GM18507 (cell line): ENCODE measurements at regions not wholly inside any gene's neighbourhood (a gene's known extent, or its start where the extent isn't known, plus 50 kb on each side); places are given as distances from the start of the nearest gene placed in this dataset.

ENCODE experiments used
- DNase-seq: peaks from one replicate; pipeline ENCODE4 v3.0.0; 2011; ENCODE audit warnings: low read depth; ENCODE audit not compliant: insufficient read length; ENCODE audit errors: extremely low spot score
- FAIRE-seq: peaks from 2 replicates; lab custom pipeline; 2011; peaks lifted over from hg19 to GRCh38; lab: Jason Lieb, UNC

DNA sequence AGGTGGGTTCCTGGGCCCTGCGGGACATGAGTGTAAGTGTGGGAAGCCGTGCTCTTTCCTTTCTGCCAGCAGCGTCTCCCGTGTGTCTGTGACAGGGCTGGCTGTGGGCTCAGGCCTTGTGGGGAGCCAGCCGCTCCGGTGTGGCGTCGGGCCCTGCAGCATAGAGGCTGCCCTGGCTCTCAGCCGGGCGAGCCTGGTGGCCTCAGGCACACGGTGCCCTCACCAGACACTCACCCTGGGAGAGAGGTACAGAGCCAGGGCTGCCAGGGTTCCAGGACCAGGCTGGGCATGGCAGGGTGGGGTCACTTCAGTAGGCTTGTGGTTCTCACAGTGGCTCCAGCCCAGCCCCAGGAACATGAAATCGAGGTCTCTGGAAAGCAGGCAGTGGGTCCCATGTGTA, 324.8 kb downstream of the TEX29 start:
- no peak for DNase-seq
- no peak for FAIRE-seq

DNA sequence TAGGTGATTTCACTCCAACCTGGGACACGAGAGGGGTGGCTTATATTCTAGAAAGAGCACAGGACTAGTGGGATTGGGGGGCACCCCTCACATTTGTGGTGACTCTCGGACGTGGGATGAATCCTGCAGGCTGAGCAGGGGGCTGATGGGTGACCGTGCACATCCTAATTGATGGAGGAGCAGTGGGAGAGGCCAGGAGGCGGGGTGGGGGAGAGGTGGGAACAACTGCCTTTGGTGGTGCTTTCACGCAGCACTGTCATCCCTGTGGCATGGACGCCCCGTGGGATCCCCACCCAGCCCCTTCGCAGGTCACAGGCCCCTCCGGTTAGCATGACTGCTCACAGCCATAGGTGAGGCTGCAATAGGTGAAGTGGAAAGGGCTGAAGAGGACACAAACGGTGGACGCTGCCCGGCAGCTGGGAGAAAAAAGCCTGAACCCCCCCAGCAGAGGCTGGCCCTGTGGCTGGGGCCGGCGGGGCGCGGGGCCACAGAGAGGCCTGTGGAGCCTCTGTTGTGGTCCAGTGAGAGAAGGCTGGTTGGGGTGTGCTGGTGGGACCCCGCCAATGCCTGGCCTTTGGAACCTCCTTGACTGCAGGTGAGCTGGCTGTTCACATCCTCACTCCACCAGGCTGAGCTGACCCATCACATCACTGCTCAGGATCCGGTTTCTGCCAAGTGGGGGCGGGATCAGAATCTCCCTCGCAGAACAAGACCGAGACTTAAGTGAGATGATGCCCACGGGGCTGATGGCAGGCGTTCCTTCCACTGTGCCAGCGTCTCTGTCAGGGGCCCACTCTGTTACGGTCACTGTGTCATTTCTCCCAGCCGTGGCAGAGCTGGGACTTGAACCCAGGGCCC, 325.4 kb downstream of the TEX29 start:
- DNase-seq: no peak
- no peak for FAIRE-seq

DNA sequence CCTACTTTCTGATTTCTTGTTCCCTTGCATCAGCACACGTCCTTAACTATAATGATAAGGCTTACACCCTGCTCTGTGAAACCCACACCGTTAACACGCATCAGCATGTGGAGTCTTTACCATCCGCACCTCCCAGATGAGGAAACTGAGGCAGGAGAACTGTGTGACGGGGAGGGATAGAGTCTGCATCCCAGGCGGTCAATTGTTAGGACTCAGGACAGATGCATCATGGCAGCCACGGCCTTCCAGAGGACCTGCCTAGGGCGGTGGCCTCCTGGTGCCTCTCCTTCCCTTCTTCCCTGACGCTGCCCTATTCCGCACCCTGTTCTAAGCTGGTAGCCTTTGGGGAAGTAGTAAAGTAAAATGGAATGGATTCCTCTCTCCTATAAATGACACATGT, 326.0 kb downstream of the TEX29 start:
- FAIRE-seq: no peak
- DNase-seq: no peak

DNA sequence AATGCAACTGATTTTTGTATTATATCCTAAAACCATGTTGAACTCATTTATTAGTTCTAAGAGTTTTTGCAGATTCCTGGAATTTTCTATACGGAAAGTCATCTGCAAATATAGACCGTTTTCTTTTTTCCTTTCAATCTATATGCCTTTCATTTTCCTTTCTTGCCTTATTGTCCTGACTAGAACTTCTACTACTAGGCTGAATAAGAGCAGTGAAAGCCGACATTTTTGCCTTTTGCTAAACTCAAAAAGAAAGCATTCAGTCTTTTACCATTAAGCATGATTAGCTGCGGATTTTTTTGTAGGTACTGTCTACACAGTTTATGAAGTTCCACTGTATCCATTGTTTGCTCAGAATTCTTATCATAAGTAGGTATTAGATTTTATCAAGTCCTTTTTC, 328.4 kb downstream of the TEX29 start:
- DNase-seq (no peak), FAIRE-seq (no peak)

DNA sequence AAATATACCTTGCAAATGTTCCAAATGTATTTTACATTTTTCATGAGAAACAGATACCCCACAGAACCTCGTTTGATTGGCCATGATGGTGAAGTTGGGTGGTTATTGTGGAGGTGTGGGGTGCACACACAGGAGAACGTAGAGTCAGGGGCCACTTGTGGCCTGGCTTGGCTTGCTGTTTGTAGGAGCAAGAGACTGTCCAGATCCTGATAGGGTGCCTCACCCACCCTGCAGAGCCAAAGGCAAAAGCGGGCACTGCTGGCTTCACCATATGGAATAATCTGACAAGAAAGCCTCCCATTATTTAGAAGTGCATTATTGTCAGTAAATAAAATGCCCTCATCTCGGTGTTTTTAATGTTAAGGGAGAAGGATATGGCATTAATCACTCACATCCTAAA, 330.2 kb downstream of the TEX29 start:
- DNase-seq: no peak
- FAIRE-seq: no peak

DNA sequence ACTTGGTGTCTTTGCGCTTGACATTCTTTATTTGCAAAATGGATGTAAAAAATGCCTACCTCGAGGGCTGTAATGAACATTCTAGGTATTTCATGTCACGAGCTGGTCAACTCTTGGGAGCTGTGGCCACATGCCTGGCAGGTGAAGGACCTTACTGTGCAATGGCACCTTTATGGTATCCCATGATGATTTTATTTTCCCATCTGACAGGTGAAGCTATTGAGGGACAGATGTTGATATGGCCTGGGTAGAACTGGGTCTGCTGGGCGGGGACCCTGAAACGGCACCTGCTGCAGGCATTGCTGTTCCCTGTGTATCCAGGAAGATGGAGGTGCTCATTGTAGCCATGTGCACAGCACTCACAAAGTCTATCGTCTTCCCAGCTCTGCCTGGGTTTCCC, 332.2 kb downstream of the TEX29 start:
- FAIRE-seq (no peak), DNase-seq (no peak)

DNA sequence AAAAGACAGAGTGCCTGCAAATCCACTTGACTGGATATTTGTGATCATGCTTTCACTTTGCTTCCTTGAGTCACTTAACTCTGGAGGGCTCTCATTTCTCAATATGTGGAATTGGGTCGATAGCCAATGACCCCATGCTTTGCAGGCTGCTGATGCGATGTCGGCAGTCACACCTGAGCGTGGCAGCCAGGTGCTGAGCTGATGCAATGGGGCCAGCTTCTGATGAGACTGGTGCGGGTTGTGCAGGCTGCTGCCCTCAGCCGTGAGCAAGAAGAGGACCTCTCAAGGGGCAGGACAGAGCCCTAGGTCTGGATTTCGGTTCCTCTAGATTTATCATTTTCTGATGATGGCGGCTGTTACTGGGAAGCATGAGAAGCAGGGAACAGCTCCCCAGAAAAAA, 334.1 kb downstream of the TEX29 start:
- FAIRE-seq: no peak
- no peak for DNase-seq

DNA sequence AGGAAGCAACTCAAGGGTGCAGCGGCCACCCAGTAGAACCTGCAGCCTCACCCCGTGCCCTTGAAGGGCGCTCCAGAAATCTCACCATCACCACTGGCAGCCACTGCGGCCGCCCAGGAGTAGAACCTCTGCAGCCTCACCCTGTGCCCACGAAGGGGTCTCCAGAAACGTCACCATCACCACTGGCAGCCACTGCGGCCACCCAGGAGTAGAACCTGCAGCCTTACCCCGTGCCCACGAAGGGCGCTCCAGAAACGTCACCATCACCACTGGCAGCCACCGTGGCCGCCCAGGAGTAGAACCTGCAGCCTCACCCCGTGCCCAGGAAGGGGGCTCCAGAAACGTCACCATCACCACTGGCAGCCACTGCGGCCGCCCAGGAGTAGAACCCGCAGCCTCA, 336.0 kb downstream of the TEX29 start:
- FAIRE-seq (no peak), DNase-seq (no peak)

DNA sequence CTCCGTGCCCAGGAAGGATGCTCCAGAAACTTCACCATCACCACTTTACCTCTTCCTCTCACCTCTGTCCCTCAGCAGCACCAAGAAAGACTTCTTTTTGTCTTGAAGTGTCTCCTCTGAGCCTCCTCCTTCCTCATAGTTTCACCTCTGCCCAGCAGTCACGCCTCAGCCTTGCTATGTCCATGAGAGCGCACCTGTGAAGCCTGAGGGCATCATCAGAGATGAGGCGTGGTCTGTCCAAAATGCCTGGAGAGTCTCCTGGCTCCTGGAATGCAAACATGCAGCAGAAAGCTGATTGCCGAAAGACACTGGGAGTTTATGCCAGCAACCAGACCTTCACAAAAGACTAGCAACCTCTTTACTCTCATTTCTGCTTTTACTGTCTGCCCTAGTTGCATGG, 336.6 kb downstream of the TEX29 start:
- no peak for DNase-seq
- no peak for FAIRE-seq

DNA sequence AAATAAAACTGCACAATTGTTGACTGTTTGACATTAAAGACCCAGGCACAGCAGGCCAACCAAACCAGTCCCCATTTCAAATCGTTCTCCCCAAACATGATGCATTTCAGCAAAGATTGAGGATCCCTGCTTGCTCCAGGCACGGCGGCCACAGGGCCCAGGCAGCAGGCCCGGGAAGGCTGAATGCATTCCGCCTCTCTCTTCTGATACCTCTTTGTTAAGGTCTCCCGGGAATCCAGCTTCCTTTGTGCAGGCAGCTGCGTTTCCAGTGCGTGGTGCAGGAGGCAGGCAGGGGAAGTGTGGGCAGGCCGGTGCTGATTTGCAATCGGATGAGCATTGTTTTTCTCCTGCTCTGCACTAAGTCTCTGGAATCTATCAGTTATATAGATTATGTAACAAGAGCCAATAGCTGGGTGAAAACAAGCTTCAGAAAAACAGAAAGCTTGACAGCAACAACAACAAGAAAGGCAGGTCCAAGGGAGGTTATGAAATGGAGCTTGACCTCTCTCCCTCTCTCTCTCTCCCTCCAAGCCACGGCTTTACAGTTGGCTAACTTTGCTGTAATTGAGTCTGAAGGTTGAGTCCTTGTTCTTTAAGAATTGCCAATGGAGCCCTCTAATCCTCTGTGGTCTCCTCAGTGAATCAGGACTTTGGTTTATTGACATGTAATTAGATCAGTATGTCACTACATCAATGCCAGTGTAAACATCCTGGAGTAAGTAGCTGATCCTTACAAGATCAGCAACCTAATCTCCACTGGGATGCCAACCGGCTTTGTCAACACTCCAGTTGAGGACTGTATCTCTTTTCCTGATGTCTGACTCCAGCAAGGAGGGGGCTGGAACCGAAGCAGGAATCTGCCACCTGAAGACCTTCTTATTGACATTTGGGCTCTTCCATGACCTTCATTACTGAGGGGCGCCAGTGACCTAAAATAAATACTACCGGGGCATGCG, 338.0 kb downstream of the TEX29 start:
- no peak for FAIRE-seq
- no peak for DNase-seq

DNA sequence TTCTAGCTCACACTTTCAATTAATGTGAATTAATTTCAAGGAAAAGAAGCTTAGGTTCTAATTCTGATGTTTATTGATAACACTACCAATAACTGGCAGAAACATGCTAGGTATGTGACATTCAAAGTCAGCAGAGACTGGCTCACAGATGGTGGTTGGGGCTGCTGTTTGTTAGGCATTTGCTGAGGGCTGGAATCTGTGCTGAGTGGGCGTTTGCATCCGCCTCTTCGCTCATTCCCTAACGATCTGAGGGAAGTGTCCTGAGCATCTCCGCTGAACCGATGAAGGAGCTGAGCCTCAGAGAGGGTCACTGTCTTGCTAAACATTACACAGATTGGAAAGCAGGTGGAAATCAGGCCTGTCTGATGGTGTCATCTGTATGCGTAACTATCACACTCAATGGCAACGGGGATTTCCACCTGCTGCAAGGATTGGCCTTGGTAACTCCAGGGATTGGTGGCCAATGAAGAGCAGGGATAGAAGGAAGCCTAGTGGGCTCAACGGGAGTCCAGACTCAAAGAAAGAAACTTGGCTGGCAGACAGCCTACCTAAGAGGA, 338.9 kb downstream of the TEX29 start:
- FAIRE-seq (no peak), DNase-seq (no peak)

DNA sequence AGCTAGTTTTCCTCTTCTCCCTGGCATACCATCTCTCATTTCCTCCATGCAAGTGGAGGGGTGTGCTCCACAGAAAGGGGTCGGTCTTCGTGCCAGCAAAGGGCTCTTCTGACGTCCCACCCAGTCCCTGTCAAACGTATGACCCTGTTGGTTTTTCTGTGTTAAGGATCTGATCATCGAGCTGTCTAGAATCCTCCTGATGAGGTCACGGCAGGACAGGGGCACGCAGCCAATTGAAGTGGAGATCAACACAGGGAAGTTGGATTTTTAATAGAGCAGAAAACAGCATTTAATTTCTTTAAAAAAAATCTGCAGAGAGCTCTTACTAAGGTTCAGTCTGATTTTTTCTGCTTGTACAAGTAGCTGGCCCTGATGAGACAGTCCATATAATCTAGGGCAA, 339.4 kb downstream of the TEX29 start:
- no peak for DNase-seq
- FAIRE-seq: no peak

DNA sequence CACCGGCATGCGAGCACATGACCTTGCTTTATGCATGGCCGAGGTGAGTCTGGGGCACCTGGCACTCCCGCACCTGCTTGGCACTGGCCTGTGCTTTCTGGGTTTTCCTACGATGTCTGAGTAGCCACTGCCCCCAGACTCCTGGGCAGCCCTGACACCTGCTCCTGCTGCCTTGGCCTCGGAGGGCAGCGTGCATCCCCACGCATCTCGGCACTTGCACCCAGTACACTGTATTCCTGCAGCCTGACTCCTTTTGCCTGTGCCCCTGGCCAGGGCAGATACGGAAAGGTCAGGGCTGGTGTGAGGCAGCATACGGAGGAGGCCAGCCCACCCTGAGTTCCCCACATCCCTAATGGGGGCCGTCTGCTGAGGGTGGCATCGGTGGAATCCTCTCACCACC, 340.6 kb downstream of the TEX29 start:
- DNase-seq (no peak), FAIRE-seq (no peak)

DNA sequence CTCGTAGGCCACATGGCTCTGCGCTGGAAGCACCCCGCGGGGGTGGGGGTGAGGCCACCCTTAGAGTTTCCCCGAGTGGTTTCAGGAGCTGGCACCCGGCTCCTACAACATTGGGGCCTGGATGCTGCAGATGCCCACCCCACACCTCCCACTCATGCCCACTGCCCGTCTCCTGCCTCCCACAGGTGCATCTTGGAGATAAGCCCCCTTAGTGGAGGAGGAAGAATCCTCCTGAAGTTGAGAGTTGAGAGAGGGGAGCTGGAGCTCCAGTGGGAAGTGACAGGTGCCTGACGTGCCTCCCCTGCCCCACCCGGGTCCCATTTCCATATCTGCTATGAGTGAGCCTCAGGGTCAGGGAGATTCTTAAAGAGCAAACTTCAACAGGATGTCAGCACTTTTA, 341.3 kb downstream of the TEX29 start:
- no peak for DNase-seq
- no peak for FAIRE-seq

DNA sequence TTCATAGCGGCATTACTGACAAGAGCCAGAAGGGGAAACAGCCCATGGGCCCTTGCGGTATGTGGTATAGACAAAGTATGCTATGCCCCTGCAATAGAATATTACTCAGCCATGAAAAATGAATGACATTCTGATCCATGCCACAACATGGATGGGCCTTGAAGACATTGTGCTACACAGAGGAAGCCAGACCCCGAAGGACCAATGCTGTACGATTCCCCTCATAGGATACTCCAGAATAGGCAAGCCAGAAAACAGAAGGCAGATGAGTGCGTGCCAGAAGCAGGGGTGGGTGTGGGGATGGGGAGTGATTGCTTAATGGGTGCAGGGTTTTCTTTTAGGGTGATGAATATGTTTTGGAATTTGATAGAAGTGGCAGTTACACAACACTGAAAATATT, 342.0 kb downstream of the TEX29 start:
- no peak for FAIRE-seq
- no peak for DNase-seq

DNA sequence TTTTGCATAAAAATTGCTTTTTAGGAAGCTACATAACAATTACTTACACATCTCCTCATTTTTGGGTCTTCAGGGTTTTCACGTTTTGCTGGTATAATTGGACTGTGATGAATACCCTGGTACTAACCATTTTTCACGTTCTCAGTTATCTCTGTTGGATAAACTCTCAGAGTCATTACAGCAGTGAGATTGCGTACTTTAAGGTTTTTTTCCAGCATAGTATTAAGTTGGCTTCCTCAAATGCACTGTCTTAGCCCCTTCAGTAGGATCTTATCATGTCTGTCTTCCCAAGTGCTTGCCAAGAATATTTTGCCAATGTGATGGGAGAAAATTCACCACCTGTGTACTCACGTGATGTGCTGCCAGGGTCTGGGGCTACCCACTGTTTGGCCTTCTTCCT, 342.5 kb downstream of the TEX29 start:
- FAIRE-seq: no peak
- no peak for DNase-seq

DNA sequence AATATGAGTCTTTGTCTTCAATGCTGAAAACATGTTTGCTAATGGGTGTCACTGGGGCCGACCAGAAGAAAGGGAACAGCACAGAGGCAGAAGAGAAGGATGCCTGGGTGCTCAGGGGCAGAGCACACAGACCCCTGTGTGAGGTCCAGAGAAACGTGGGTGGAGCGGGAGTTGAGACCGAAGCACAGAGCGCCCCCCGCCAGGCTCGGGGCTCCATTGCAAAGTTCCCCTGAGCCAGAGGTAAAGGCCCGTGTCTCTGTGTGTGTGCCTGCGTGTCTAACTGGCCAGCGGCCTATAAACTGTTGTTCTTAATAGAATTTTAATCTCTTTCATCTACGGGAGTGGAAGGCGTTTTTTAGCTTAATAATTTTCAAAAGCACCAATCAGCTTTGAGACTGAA, 343.1 kb downstream of the TEX29 start:
- DNase-seq (no peak), FAIRE-seq (no peak)

DNA sequence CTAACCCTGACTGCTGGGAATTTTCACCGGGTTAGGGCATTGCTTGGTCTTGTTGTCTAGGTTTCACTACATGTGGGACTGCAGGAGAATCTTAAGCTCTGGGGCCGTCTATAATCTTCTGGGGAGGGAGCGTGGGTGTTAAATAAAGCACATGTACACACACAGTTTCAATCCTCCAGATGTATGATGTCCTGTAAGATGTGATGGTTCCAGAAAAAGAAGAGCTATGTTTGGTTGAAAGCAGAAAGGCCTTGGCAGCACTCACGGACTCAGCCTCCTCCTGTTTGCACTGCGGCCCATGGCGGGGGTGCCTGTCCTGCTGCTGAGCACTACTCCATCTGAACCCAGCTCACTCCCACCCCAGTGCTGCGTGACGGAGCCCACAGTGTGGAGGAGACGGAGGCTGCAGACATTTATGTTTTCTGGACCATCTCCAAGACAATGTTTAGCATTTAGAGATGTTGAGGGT, 343.5 kb downstream of the TEX29 start:
- FAIRE-seq (no peak), DNase-seq (no peak)

DNA sequence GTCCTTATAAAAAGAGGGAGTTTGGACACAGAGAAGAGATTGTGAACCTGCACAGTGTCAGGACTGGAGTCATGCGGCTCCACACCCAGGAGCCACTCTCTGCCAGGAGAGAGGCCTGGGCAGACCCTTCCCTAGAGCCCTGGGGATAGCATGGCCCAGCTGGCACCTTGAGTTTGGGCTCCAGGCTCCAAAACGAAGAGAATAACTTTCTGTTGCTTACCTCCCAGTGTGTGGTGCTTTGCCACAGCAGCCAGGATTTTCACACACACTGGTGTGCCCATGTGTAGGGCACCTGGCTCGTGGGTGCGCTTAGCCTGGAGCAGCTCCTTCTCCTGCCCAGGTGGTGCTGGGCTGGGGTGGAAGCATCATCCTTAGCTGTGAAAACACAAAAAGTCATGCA, 344.3 kb downstream of the TEX29 start:
- DNase-seq (no peak), FAIRE-seq (no peak)

DNA sequence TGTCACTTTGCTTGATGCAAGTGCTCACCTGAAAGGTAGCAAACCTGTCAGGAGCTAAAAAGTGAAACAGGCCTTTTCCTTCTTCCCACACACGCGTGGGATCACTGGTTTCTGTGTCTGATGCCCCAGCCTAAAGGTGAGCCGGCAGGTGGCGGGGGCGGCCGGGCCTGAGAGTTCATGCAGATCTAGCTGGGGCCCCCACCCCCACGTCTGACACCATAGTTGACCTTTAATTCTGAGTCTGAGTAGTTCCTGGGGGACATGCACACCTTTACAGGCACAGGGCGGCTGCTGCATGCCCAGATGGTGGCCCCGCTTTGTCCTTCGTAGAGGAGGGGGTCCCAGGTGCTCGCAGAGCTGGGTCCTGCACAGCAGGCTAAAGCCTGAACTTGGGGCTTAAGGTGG, 345.3 kb downstream of the TEX29 start:
- DNase-seq: no peak
- FAIRE-seq: no peak
